Activated CD4-positive, alpha-beta T cell treated with anti-CD3 and anti-CD28 coated beads, Interleukin-2, Interleukin-6, amounts not matched to agents 100 ng/mL and 50 ng/mL, durations not matched to agents 16 hours and 8 hours (primary cell): ENCODE measurements at regions not wholly inside any gene's neighbourhood (a gene's known extent, or its start where the extent isn't known, plus 50 kb on each side); places are given as distances from the start of the nearest gene placed in this dataset.
"Not testable (repeated sequence)": the region's sequence is repeated elsewhere in the genome, so short reads cannot be mapped to it uniquely, and the experiment has no call there.

ENCODE experiments used
- DNase-seq: peaks from one replicate; pipeline ENCODE4 v3.0.0-alpha.2; 2020

DNA sequence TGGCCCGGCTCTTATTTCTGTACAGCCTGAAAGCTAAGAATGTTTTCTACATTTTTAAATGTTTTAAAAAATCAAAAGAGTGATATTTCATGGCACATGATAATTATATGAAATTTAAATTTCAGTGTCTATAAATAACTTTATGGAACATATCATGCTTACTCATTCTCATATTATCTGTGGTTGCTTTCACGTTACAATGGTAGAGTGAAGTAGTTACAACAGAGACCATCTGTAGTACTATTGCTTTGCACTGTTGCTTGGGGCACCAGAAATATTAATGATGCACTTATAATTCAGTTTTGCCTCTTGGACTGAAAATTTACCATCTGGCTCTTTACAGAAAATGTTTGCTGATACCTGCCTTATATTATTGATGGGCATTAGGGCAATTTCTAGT lies 481.6 kb downstream of the PLPP3 start:
- DNase-seq: no peak

DNA sequence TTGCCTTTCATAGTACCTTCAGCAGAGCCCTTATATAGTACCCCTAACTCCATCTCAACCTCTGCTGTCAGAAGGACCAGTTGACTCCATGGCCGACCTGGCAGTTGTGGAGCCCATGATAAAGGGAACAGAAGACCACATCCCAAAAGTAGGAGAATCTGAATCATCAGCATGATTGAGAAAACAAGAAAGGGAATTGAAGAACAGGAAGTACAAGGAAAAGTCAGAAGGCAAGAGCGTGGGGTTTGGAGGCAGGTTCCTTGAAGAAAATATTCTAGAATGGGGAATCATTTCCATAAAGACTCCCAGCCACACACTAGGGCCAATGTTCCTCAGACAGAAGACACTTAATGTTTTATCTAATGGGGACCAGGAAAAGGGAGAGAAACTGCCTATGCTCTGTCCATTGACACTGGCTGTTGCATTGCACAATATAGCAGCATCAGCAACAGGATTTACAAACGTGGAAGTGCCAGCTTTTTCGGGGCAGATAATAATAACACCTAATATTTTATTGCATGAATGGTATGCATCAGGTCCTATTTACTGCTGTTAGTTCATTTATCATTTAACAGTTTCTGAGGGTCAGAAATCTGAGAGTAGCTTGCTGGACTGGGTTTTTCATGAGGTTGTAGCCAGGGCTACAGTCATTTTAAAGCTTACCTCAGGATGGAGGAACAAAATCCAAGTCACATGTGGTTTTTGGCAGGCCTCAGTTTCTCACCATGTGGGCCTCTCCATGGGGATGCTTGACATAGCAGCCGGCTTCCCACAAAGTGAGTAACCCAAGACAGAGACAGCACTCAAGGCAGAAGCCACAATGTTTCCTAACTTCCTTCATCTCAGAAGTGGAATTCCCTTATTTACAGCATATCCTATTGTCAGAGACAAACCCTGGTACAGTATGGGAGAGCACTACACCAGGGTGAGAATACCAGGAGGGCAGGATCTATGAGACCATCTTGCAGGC lies 483.4 kb downstream of the PLPP3 start:
- DNase-seq: no peak

DNA sequence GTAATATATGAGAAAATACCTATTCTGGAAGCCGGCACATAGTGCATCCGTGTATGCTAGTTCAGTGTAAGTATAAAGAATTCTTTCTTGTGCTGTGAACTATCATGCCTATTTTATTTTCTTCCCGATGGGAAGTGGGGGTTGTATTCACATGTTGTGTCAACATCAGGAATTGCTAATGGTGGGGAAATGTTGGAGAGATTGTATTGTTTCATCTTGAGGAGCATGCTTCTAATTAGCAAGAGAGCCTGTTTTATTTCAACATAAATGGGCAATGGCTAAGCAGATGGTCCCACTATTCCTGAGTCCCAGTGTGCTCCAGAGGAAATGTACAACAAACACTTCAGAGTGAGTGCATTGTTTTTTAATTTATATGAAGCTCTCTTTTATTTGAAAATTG lies 485.2 kb downstream of the PLPP3 start:
- no peak for DNase-seq

DNA sequence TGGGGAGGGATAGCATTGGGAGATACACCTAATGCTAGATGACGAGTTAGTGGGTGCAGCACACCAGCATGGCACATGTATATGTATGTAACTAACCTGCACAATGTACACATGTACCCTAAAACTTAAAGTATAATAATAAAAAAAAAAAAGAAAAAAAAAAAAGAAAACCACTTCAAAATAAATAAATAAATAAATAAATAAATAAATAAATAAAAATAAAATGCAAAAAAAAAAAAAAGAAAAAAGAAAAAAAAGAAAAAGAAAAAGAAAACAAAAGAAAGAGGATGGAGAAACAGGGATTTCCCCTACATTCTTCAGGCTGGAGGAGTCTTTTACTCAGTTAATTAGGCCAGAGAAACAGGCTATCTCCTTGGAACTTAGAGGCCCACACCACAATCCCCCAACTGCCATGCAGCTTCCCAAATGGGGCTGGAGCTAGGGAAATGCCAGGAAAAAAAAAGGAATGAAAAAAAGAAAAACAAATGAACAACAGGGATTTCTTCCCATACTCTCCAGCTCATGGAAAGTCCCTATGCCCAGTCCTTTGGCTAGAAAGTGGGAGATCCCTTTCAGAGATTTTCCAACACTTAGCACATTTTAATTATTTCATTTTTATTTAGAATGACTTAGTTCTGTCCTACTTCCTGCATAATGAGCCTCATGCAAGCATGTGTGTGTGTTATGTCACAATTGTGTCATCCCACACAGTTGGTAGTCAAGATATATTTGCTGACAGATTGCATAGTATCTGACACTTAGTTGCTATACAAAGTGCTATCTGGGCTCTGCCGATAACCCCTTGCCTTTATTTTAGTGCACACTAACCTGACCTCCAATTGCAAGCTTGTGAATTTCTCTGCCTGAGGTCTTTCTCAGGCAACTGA lies 486.4 kb downstream of the PLPP3 start:
- no peak for DNase-seq

DNA sequence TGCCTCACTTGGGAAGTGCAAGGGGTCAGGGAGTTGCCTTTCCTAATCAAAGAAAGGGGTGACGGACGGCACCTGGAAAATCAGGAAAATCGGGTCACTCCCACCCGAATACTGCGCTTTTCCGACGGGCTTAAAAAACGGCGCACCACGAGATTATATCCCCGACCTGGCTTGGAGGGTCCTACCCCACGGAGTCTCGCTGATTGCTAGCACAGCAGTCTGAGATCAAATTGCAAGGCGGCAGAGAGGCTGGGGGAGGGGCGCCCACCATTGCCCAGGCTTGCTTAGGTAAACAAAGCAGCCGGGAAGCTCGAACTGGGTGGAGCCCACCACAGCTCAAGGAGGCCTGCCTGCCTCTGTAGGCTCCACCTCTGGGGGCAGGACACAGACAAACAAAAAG lies 489.5 kb downstream of the PLPP3 start:
- DNase-seq: not testable (repeated sequence)

DNA sequence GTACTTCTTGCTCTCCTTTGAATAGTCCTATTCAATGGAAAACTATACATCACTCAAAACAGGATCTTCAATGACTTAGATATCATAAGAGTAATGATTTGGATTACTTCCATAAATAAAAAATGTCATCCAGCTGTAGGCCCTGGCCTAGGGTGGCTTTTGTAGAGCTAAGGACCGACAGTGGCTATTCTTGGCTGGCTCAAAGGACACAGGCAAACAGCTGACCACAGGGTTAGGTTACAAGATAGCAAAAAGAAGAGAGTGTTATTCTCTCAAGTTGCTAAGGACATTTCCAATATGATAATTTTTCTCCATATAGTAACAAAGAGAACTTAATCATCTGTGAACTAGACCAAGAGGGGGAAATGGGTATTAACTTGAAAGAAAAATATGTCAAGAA lies 495.1 kb downstream of the PLPP3 start:
- DNase-seq: no peak

DNA sequence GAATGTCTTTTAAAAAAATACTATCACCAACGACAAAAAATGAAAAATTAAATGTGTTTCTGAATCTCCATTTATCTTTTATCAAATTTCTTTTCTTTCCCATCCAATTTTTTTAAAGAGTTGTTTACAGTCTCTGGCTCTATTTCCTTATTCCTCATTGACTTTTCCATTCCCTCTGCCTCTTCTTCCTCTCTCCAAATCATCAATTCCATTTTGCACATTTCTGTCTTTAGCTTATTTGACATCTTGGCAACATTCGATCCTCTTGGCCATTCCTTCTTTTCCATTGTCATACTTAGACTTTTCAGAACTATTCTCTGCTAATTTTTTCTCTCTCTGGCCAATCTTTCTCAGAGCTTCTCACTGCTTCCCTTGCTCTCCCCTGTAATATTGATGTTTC lies 497.6 kb downstream of the PLPP3 start:
- DNase-seq: no peak

DNA sequence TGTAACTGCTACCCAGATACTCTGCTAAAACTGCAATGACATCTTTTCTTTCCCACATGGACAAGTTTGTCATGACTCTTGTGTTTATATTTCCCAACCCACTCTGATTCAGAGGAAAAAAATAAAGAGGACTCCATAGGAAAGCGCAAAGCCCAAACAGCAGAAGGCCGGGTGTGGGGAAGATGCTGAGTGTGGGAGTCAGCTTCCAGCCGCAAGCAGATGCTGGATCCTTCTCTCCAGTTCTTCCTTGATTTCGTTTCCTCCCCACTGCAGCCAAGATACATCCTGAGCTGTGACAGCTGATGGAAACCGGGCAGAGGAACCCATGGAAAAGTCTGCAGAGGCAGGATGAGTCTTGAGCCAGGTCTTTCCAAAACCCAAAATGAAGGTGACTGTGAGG lies 498.2 kb downstream of the PLPP3 start:
- no peak for DNase-seq

DNA sequence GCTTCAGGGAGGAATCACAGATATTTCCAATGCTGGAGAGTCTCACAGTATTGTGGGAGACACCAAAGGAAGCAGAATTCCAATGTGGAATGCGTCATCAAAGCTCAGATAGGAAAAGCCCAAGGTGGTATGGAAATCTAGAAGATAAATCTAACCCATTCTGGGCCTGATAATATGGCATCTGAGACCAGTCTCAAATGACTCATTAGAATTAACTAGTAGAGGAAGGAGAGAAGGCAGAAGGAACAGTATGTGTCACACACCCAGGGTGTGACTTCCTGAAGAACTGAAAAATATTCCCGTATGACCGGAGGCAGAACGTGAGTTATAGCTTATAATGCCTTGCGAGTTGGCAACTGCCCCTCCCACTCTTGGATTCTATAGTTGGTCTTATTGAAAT lies 499.2 kb downstream of the PLPP3 start:
- no peak for DNase-seq

DNA sequence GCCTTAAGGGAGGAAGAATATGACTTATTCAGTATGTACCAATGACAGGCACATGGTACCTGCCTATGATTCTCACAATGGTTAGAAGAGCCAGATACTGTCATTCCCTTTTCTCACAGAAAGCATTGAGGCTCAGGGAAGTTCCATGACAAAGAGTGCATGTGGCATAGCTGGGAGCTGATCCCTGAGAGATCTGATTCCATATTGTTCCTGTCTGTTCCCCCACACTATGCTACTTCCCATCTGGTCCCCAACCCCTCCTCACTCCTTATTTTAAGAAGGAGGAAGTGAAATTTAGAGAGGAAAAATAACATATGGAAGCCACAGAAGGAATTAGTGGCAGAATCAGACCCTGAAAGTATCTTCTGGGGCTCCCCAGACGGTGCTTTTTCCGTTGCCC lies 500.0 kb downstream of the PLPP3 start:
- no peak for DNase-seq

DNA sequence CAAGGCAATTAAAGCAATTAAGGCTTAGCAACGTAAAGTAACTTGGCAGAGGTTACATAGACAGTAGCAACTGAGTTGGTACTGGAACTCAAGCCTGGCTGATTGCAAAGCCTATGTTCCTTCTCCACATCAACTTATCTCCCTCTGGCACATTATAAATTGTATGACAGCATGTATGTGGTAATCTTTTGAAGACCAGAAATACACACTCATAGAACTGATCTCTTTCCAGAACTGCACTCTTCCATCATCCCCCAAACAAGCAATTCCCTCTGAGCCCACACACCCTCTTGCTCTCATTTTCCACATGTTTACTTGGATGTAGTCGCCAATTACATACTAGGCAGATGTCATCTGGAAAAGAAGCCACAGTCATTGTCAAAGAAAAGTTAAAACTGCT lies 502.2 kb downstream of the PLPP3 start:
- no peak for DNase-seq

DNA sequence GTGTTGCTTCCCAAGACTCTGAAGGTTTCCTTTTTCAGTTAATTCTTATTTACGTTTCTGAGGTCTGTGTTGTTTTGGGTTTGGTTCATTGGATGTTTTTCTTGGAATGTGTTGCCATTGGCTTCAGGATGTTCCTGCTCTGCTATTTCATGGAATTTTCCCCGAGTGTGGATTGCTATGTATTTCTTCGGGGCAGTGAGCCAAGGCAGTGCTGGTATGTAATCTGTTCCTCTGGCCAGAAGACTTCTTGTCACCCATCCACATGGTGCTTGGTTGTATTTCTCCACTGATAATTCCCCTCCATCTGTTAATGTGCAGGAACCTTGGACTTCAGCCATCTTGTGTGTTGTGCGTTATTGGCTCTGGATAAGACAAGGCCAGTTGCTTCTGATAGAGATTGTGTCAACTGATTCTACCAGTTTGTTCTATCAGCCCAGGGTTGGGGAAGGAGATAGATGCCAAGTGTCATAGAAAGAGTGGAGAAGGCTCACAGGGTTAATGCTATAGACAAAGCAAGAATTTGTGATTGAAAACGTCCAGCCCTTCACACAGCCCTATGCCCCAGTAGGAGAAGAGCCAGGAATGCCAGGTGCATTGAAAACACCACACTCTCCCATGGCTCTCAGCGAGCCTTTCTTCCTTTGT lies 505.2 kb downstream of the PLPP3 start:
- no peak for DNase-seq

DNA sequence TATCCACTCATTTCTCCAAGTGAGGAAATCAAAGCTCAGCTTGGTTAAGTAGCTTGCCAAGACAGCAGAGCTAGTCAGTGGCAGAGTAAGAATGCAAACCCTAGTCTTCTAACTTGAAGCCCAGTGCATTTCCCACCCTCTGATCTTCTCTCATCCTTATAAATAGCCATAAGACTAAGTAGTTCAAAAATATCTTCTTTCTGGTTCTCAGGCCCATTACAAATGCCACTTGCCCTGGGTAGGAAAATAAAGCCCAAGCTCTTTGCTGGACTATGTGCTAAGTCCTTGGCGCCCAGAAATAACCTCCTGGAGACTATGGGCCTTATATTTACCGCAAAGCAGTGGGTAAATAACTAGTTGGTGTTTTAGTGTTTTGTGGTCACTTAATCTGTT lies 505.8 kb downstream of the PLPP3 start:
- no peak for DNase-seq

DNA sequence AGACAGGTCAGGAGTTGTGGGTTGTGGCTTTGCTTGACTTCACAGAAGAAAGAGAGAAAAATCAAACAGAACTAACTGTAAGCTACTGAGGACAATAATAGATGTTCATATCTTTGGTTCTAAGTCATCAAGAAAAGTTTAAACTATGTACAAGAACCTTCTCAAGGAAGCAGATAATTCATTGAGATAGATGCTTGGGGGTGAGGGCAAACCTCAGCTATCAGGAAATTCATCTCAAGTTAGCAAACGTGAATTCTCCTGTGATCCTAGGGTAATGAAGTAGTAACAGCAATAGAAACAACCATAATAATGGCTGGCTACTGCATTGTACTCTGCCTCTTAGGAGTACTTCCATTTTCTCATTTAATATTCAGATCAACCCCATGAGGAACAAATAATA lies 506.2 kb downstream of the PLPP3 start:
- no peak for DNase-seq

DNA sequence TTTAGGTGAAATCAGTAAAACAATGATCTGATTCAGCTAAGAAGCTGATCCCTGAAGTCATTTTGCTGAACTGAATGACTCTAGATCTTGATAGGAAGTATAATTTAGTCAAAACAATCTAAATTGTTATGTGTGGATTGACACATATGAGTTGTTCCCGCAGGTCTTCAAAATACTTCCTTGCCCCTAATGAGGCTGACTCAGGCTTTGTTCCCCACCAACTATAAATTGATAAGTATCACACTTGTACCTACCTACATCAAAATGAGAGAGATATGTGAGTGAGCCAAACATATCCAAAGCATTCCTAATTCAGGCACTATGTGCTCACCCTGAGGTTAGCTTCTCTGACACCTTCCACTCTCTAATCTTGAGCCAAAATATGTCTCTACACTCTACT lies 507.1 kb downstream of the PLPP3 start:
- no peak for DNase-seq

DNA sequence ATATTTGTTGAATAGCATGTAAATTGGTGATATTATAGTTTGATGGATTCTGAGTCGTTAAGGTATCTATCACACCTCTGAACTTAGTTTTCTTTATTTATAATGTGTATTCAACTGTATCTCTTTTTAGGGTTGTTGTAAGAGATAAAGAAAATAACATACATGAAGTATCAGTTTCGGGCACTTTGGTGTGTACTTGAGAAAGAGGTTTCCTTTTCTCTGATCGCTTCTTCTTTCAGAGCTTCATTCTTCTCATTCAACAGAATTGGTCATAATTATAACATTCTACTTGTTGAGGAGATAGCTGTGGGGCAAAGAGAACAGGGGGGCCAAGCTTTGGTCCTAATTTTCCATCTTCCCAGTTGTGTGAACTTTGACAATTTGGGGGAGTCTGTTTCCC lies 508.0 kb downstream of the PLPP3 start:
- no peak for DNase-seq

DNA sequence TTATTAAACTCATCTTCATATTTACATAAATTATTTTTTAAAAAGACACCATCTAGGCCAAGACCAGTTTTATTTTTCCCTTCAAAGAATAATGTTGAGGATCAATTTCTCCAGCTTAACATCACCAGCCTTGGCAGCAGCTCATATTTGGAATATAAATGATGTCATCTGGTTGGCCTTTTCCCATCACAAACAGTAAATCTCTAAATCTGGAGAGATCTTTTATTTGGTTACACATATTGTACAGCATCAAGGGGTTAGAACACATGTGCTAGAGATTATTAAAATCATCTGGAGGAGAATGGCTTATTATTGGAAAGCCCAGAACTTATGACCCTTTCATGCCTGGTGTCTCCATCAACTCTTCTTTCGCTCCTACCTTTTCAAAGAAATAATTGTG lies 508.8 kb downstream of the PLPP3 start:
- no peak for DNase-seq

DNA sequence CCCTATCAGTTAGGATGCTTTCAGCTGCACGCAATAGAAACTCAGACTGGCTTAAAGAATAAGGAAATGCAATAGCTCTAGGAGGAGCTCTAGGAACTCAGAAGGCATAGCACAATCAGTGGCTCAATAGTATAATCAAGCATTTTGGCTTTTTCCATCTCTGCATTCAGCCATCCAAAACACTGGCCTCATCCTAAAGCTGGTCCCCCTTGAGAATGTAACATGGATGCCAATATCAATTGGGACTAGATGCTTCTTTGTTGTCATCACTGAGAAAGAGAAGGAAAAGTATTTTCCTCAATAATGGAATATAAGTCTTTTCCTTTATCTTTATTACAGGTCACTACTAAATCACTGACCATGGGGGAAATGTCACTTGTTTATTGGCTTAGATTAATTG lies 509.5 kb downstream of the PLPP3 start:
- no peak for DNase-seq

DNA sequence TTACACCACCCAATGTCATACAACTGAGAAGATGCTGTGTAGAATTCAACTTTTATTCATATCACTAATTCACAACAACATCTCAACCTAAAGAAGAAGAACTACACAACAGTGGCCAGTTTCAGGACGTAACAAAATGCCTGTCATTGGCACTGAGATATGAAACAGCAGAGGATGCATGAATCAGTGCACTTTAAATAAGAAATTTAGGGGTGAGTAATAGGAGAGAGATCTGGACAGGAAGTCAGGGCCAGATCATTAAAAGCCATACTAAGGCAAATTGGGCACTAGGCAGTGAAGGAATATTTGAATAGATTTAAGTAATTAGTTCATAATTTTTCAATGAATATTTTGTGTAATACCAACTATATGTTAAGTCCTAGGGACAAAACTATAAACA lies 510.5 kb downstream of the PLPP3 start:
- no peak for DNase-seq

DNA sequence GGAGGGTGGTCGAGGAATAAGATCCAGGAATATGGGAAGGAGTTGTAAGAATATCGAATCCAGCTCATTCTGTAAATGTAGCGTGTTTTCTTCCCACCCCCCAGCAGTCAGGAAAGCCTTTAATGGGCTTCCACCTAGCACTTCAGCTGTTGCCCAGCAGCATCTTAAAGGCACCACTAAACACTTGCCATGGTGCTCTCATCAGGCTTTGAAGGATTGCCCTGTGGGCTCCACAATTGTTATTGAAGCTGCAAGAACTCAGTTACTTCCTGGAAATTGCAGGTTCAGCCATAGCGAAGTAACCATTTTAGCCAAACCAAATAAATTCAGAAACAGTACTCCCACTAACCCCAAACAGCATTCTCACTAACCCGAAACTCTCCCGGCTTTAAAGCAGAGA lies 511.2 kb downstream of the PLPP3 start:
- no peak for DNase-seq

DNA sequence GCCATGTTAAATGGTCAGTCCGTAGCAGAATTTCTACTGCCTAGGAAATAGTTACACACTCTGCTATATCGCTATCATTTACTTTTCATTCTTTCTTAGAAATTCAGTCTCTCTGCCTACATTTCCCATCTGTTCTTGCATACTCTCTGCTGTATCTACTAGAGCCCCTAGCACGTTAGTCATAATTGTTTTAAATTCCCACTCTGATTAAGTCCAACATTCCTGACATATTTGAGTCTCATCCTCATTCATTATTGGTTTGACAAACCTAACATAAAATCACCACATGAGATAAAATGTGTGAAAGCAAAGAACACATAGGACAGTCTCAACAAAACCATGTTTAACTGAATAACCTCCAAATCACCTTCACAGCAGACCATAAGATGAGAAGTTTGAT lies 513.6 kb downstream of the PLPP3 start:
- no peak for DNase-seq

DNA sequence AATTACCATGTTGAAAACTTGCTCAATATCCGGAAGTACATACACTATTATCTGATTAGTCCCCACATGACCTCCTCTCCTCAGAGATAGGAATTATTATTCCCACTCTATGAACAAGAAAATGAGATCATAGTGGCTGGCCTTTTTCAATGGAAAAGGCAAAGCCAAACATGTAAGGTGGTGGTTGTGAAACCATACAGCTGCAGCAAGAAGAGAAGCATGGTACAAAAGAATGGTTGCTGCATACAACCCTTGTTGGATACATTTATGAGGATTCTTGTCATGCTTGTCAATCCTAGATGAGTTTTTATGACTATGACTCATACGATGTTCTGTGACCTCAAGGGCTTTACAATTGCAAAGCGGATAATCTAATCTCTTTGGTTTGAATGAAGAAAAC lies 514.7 kb downstream of the PLPP3 start:
- DNase-seq: no peak

DNA sequence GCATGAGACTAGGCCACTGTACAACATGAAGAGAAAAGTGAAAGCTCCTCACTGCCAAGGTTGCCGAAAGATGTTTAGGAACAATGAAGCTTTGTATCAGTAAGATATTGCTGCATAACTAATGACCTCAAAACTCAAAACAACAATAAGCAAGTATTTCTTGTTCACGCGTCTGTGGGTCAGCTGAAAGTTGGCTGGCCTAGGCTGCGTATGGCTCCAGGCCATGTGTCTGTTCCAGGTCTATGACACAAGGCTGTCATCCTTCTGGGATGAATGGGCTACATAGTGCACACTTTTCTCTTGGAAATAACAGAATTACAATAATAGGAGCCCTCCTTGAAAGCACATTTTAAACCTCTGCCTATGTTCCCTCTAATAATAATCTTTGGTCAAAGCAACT lies 515.9 kb downstream of the PLPP3 start:
- no peak for DNase-seq

DNA sequence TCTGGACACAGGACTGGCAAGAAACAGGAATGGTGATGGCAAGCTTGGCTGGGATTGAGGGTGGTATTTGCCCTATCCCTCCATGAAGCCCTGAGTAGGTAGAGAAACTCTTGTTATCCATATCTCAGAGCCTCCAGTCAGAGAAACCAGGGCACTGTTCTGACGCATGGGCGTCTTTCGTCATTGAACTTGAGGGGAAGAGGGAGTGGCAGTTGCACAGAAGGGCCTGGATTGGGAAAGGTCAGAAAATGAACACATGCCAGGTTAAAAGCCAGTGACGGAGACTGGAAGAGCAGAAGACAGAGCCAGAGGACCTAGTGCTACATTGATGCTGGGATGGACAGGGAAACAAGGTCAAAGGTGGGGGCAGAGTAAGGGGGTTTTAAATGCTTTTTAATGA lies 516.7 kb downstream of the PLPP3 start:
- no peak for DNase-seq
